Testis (tissue), 2 donors: ENCODE measurements at regions not wholly inside any gene's neighbourhood (a gene's known extent, or its start where the extent isn't known, plus 50 kb on each side); places are given as distances from the start of the nearest gene placed in this dataset.

Experiments used
- DNase-seq: peaks from one replicate; pipeline ENCODE4 v3.0.0-alpha.2; 2019
- H3K27ac ChIP-seq, 2 donors: fragments of 200-600 bp; sonication (generic); one replicate each; pipeline ENCODE4 v1.5.1; 2019
- H3K27me3 ChIP-seq: fragments of 200-600 bp; sonication (generic); one replicate; pipeline ENCODE4 v1.5.1; 2019
- H3K36me3 ChIP-seq: fragments of 200-600 bp; sonication (generic); one replicate; pipeline ENCODE4 v1.5.1; 2017; ENCODE audit warnings: low read depth; ENCODE audit errors: missing control alignments
- H3K4me1 ChIP-seq: fragments of 200-600 bp; sonication (generic); one replicate; pipeline ENCODE4 v1.5.1; 2019
- H3K4me3 ChIP-seq, 2 donors: fragments of 200-600 bp; sonication (generic); one replicate each; pipeline ENCODE4 v1.5.1; 2017 to 2019
- H3K9me3 ChIP-seq: fragments of 200-600 bp; sonication (generic); one replicate; pipeline ENCODE4 v1.5.1; 2017
- POLR2A ChIP-seq: fragments of 450-650 bp; IDR thresholded peaks from one replicate; pipeline ENCODE4 v1.6.1; 2017; ENCODE audit warnings: antibody characterized with exemption, mild to moderate bottlenecking, moderate library complexity
- WGBS, 2 donors: methylation state at CpG; one replicate each; pipeline ENCODE4 v1.1.5; 2018; 5-methylcytosine and 5-hydroxymethylcytosine counted together
- intact Hi-C: fragments of 100-400 bp; cut with DNase I; formaldehyde crosslinking; loops from one replicate; pipeline ENCODE4 v1.15.1; 2023; ENCODE audit warnings: low total_unique reads
- TF ChIP-seq, protein P1 (sequence below), 3 experiments: fragments of 450-650 bp in 2 of 3; fragments of 200-600 bp in 1 of 3; sonication (generic) in 1 of 3; IDR thresholded peaks; one replicate each; pipeline ENCODE4 v1.5.1; 2016 to 2019; ENCODE audit warnings: antibody characterized with exemption in 3 of 3, mild to moderate bottlenecking in 2 of 3, moderate library complexity in 1 of 3

DNA sequence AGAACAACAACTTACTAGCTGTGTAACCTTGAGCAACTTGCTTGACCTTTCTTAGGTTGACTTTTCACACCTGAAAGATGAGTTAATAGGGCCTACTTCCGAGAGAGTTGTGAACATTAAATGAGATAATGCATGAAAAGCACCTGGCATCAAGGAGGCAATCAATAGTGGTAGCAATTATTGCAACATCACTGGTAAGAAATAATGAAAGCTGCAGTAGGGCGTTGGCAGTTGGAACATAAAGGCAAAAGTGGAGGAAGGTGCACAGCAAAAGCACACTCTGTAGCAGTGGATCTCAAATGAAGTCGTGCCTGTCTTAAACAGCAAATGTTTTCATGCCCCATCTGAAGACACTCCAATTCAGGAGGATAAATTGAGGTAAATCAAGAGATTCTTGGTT is 178.9 kb upstream of the VRK2 start:
- no peak overlapping the region for H3K27ac ChIP-seq
- H3K4me1 ChIP-seq: no peaks in the 10 kb centered on the region
- TF ChIP-seq POLR2A: no peak
- TF ChIP-seq, protein P1, sequence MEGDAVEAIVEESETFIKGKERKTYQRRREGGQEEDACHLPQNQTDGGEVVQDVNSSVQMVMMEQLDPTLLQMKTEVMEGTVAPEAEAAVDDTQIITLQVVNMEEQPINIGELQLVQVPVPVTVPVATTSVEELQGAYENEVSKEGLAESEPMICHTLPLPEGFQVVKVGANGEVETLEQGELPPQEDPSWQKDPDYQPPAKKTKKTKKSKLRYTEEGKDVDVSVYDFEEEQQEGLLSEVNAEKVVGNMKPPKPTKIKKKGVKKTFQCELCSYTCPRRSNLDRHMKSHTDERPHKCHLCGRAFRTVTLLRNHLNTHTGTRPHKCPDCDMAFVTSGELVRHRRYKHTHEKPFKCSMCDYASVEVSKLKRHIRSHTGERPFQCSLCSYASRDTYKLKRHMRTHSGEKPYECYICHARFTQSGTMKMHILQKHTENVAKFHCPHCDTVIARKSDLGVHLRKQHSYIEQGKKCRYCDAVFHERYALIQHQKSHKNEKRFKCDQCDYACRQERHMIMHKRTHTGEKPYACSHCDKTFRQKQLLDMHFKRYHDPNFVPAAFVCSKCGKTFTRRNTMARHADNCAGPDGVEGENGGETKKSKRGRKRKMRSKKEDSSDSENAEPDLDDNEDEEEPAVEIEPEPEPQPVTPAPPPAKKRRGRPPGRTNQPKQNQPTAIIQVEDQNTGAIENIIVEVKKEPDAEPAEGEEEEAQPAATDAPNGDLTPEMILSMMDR (IDR thresholded peaks at IDR 0.05): no peak
- DNase-seq: no peak
- no peak overlapping the region for H3K4me3 ChIP-seq
- no peaks in the 10 kb centered on the region for H3K9me3 ChIP-seq
- no peaks in the 10 kb centered on the region for H3K27me3 ChIP-seq
- 88 to 90% methylated on average over 3 of the region's 3 CpGs for WGBS, 2 donors
- H3K36me3 ChIP-seq: no peaks in the 10 kb centered on the region
- intact Hi-C loops: no loop called here

DNA sequence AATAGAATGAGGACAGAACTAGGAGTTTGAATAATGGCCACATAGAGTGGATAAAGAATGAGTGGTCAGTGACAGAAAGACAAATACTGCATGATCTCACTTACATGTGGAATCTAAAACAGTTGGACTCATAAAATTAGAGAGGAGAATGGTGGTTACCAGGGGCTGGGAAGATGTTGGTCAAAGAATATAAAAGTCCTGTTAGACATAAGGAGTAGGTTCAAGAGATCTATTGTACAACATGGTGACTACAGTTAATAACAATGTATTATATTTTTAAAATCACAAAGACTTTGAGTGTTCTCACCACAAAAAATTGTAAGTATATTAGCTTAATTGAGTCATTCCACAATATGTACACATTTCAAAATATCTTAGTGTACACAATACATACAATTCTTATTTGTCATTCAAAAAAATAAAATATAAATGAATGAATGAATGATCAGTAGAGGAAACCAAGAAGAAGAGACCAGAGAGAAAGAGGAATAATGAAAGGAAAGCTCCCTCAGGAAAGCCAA is 177.9 kb upstream of the VRK2 start:
- DNase-seq: no peak

DNA sequence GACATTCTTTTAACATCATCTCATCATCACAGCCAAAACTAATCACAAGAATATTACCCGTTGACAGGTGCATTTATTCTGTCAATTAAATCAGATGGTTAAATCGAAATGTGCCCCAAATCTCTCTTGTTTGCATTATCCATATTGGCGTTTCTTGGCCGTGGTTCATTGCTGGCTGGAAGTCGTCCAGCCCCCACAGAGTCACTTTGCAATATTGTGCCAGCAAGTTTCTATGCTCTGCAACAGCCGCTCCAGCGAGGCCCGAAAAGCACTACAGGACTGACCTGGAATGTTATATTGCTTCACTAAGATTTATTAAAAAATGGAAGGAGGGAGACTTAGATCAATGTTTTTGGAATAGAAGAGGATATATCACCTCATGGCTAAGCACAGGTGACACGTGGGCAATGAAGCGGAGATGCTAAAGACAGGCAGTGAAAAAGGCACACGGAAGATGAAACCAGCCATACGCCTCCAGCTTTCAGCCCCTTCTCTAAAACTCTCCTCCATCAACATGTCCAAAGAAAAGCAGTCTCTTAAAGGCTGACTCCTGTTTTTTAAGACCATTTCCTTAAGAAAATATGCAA is 176.8 kb upstream of the VRK2 start:
- H3K36me3 ChIP-seq: no peaks in the 10 kb centered on the region
- WGBS, 2 donors: 55 to 62% methylated on average over 12 of the region's 12 CpGs
- no peak for DNase-seq
- no peak overlapping the region for H3K27ac ChIP-seq
- TF ChIP-seq, protein P1 (IDR thresholded peaks at IDR 0.05): no peak
- TF ChIP-seq POLR2A: no peak
- no peaks in the 10 kb centered on the region for H3K4me1 ChIP-seq
- intact Hi-C loops: no loop called here
- H3K27me3 ChIP-seq: no peaks in the 10 kb centered on the region
- H3K4me3 ChIP-seq: no peak overlapping the region
- no peaks in the 10 kb centered on the region for H3K9me3 ChIP-seq

More for the DNA sequence above, 177.9 kb upstream of the VRK2 start:
- no peak for TF ChIP-seq POLR2A
- TF ChIP-seq, protein P1 (IDR thresholded peaks at IDR 0.05): no peak
- H3K4me1 ChIP-seq: no peaks in the 10 kb centered on the region
- no peaks in the 10 kb centered on the region for H3K27me3 ChIP-seq
- intact Hi-C loops: no loop called here
- no peak overlapping the region for H3K27ac ChIP-seq
- H3K36me3 ChIP-seq: no peaks in the 10 kb centered on the region
- H3K9me3 ChIP-seq: no peaks in the 10 kb centered on the region
- H3K4me3 ChIP-seq: no peak overlapping the region

DNA sequence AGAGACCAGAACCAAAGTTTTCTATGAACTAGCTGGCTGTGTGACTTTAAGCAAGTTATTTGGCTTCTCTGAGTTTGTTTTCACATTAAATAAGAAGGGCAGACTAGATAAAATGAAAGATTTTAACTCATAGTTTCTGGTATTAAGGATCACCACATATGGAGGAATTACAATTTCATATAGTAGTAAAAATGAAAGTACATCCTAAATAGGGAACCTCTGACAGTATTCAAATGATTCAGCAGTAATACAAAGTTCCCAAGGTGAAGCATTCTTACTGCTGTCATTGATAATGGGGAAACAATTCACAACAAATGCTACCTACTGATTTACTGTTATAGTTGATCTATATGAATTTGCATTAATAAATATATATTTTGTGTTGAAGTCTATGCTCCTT is 170.3 kb upstream of the VRK2 start:
- DNase-seq: no peak
- H3K4me1 ChIP-seq: no peaks in the 10 kb centered on the region
- intact Hi-C loops: no loop called here
- H3K27ac ChIP-seq: no peak overlapping the region
- H3K4me3 ChIP-seq: no peak overlapping the region
- no peaks in the 10 kb centered on the region for H3K36me3 ChIP-seq
- TF ChIP-seq, protein P1 (IDR thresholded peaks at IDR 0.05): no peak
- TF ChIP-seq POLR2A: no peak
- H3K9me3 ChIP-seq: no peaks in the 10 kb centered on the region
- H3K27me3 ChIP-seq: no peaks in the 10 kb centered on the region

DNA sequence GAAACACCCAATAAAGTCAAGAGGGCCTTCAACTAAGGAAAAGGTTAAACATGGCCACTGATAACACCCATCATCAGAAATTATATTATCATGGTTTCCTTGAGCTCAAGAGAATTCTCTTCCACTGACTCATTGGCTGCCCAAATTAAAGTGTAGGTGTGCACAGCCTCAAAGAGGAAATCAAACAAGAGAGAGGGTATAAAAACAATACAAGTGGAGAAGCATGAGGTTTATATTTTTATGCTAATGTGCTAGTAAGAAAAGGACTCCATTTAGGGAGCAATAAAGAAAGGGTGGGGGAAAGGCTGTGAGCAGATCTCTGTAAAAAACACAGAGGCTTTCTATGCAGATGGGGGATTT is 168.8 kb upstream of the VRK2 start:
- H3K27ac ChIP-seq: no peak overlapping the region
- no peaks in the 10 kb centered on the region for H3K4me1 ChIP-seq
- H3K27me3 ChIP-seq: no peaks in the 10 kb centered on the region
- intact Hi-C loops: no loop called here
- DNase-seq: no peak
- H3K4me3 ChIP-seq: no peak overlapping the region
- no peaks in the 10 kb centered on the region for H3K9me3 ChIP-seq
- TF ChIP-seq, protein P1 (IDR thresholded peaks at IDR 0.05): no peak
- no peak for TF ChIP-seq POLR2A
- no peaks in the 10 kb centered on the region for H3K36me3 ChIP-seq
